Neural cell (in vitro differentiated cells): ENCODE measurements at regions not wholly inside any gene's neighbourhood (a gene's known extent, or its start where the extent isn't known, plus 50 kb on each side); places are given as distances from the start of the nearest gene placed in this dataset.

Source experiments
- H2AFZ ChIP-seq: fragments of 200-600, 300-800 bp; sonication (generic), shearing (Covaris generic); 2 replicates; pipeline ENCODE4 v1.6.0; 2014; ENCODE audit warnings: low read depth, mild to moderate bottlenecking, antibody characterized with exemption, low read length, moderate library complexity
- H3F3A ChIP-seq: fragments of 200-600 bp; shearing (Covaris generic); 2 replicates; pipeline ENCODE4 v1.6.1; 2016; ENCODE audit warnings: mild to moderate bottlenecking, moderate library complexity, mixed read lengths, antibody characterized with exemption, low read length; ENCODE audit not compliant: insufficient read depth, poor library complexity, severe bottlenecking
- H3K27ac ChIP-seq: fragments of 200-600, 300-800 bp; sonication (generic), shearing (Covaris generic); 2 replicates; pipeline ENCODE4 v1.5.1; 2014; ENCODE audit warnings: mild to moderate bottlenecking, low read length, moderate library complexity
- H3K27me3 ChIP-seq: fragments of 300-800, 200-600 bp; sonication (generic), shearing (Covaris generic); 2 replicates; pipeline ENCODE4 v1.6.0; 2014; ENCODE audit warnings: mild to moderate bottlenecking, low read depth, low read length, moderate library complexity; ENCODE audit not compliant: insufficient read depth
- H3K36me3 ChIP-seq: fragments of 300-800, 200-600 bp; sonication (generic), shearing (Covaris generic); 2 replicates; pipeline ENCODE4 v1.5.1; 2014; ENCODE audit warnings: mild to moderate bottlenecking, antibody characterized with exemption, low read length, moderate library complexity; ENCODE audit not compliant: insufficient read depth
- H3K4me2 ChIP-seq: fragments of 300-800, 200-600 bp; sonication (generic), shearing (Covaris generic); 2 replicates; pipeline ENCODE4 v1.6.0; 2014; ENCODE audit warnings: mild to moderate bottlenecking, low read length
- H3K4me3 ChIP-seq: fragments of 300-800, 200-600 bp; sonication (generic), shearing (Covaris generic); 2 replicates; pipeline ENCODE4 v1.5.1; 2014; ENCODE audit warnings: mild to moderate bottlenecking, low read length, moderate library complexity
- H3K79me2 ChIP-seq: fragments of 200-600 bp; shearing (Covaris generic); replicated peaks from 2 replicates; pipeline ENCODE4 v1.6.0; 2014; ENCODE audit warnings: mild to moderate bottlenecking, low read length, moderate library complexity; ENCODE audit not compliant: insufficient read depth
- H3K9ac ChIP-seq: fragments of 300-800, 200-600 bp; sonication (generic), shearing (Covaris generic); 2 replicates; pipeline ENCODE4 v1.6.1; 2016; ENCODE audit warnings: mild to moderate bottlenecking, low read length, mixed read lengths
- H3K9me2 ChIP-seq: fragments of 200-600 bp; shearing (Covaris generic); 2 replicates; pipeline ENCODE4 v1.6.1; 2016; ENCODE audit warnings: mild to moderate bottlenecking, low read length, mixed read lengths; ENCODE audit not compliant: insufficient read depth
- H3K9me3 ChIP-seq: fragments of 200-600, 300-800 bp; sonication (generic), shearing (Covaris generic); 2 replicates; pipeline ENCODE4 v1.6.1; 2016; ENCODE audit warnings: mild to moderate bottlenecking, mixed run types, low read length, moderate library complexity, mixed read lengths
- H4K20me1 ChIP-seq: fragments of 200-600 bp; shearing (Covaris generic); 2 replicates; pipeline ENCODE4 v1.6.1; 2016; ENCODE audit warnings: mild to moderate bottlenecking, mixed run types; ENCODE audit not compliant: insufficient read depth
- CTCF ChIP-seq: fragments of 450-650 bp; IDR thresholded peaks from 2 replicates; pipeline ENCODE4 v1.5.1; 2014; ENCODE audit warnings: antibody characterized with exemption, mild to moderate bottlenecking, moderate library complexity; ENCODE audit not compliant: poor library complexity, severe bottlenecking
- EP300 ChIP-seq: fragments of 450-650 bp; conservative IDR thresholded peaks from 2 replicates; pipeline ENCODE4 v1.6.1; 2014; ENCODE audit warnings: antibody characterized with exemption, mild to moderate bottlenecking, moderate library complexity; ENCODE audit not compliant: poor library complexity, severe bottlenecking
- EZH2 ChIP-seq: fragments of 200-600, 300-800 bp; shearing (Covaris generic), sonication (generic); IDR thresholded peaks from 2 replicates; pipeline ENCODE4 v1.6.1; 2014; ENCODE audit warnings: antibody characterized with exemption, low read length, borderline replicate concordance, mild to moderate bottlenecking; ENCODE audit not compliant: insufficient read depth, poor library complexity, severe bottlenecking
- MXI1 ChIP-seq: fragments of 450-650 bp; conservative IDR thresholded peaks from 2 replicates; pipeline ENCODE4 v1.6.1; 2014; ENCODE audit warnings: antibody characterized with exemption, mild to moderate bottlenecking; ENCODE audit not compliant: poor library complexity, severe bottlenecking
- POLR2AphosphoS5 ChIP-seq: IDR thresholded peaks from 2 replicates; pipeline ENCODE4 v1.6.1; 2012
- RAD21 ChIP-seq: fragments of 450-650 bp; conservative IDR thresholded peaks from 2 replicates; pipeline ENCODE4 v1.6.1; 2014; ENCODE audit warnings: antibody characterized with exemption, mild to moderate bottlenecking, moderate library complexity
- REST ChIP-seq: IDR thresholded peaks from 2 replicates; pipeline ENCODE4 v1.6.1; 2012; ENCODE audit warnings: borderline replicate concordance
- SMC3 ChIP-seq: fragments of 450-650 bp; conservative IDR thresholded peaks from 2 replicates; pipeline ENCODE4 v1.6.1; 2014; ENCODE audit warnings: antibody characterized with exemption, mild to moderate bottlenecking, moderate library complexity; ENCODE audit not compliant: poor library complexity
- TAF1 ChIP-seq: IDR thresholded peaks from 2 replicates; pipeline ENCODE4 v1.6.1; 2012; ENCODE audit warnings: low read depth

- Histone ChIP-seq H3K9me3 (no peaks in the 10 kb centered on the region), H3K9ac (no peak overlapping the region), H3K36me3 (no peaks in the 10 kb centered on the region), H3K79me2 (no peaks in the 10 kb centered on the region), H3K4me2 (no peak overlapping the region), H4K20me1 (no peaks in the 10 kb centered on the region), H3K27ac (no peak overlapping the region), H2AFZ (no peak overlapping the region), H3F3A (no peaks in the 10 kb centered on the region), H3K9me2 (no peaks in the 10 kb centered on the region), H3K4me3 (no peak overlapping the region), H3K27me3 (no peaks in the 10 kb centered on the region)
- no peak for TF ChIP-seq SMC3
- TF ChIP-seq RAD21 = no peak
- TF ChIP-seq EZH2 = no peak
- no peak for TF ChIP-seq MXI1
- no peak for TF ChIP-seq TAF1
- no peak for TF ChIP-seq POLR2AphosphoS5
- TF ChIP-seq CTCF = no peak
- TF ChIP-seq EP300 = no peak
These were observed 325.5 kb downstream of the GPR37 start for GRCh38 chr7:124440081-124440480.

GRCh38 chr7:124432009-124432578 lies 333.5 kb downstream of the GPR37 start:
- no peak overlapping the region for H3K9ac ChIP-seq

More at GRCh38 chr7:124432009-124432578, 333.5 kb downstream of the GPR37 start:
- TF ChIP-seq REST (no peak), MXI1 (no peak), SMC3 (no peak), EZH2 (no peak), EP300 (no peak), CTCF (no peak), POLR2AphosphoS5 (no peak), TAF1 (no peak), RAD21 (no peak)
- Histone ChIP-seq H3K79me2 (no peaks in the 10 kb centered on the region), H3K27me3 (no peaks in the 10 kb centered on the region), H2AFZ (no peak overlapping the region), H3K9me2 (peaks cover 3% of the 10 kb centered on the region), H3K36me3 (no peaks in the 10 kb centered on the region), H3K27ac (no peak overlapping the region), H3K9me3 (no peaks in the 10 kb centered on the region), H3F3A (no peaks in the 10 kb centered on the region), H4K20me1 (no peaks in the 10 kb centered on the region), H3K4me3 (no peak overlapping the region), H3K4me2 (no peak overlapping the region)
